ENCODE measurements at regions not wholly inside any gene's neighbourhood (a gene's known extent, or its start where the extent isn't known, plus 50 kb on each side); places are given as distances from the start of the nearest gene placed in this dataset.

- H3K4me1 ChIP-seq: peaks cover 0 to 10% (median 0%) of the 10 kb centered on the region in 12 donors
- H3K27ac ChIP-seq: peak overlapping the region in 5 of 12 donors; percentile 40 to 71 (median 48)
- H3K36me3 ChIP-seq: no peaks in the 10 kb centered on the region
- no peak for TF ChIP-seq POLR2A (IDR thresholded peaks at IDR 0.05)
- no peak for TF ChIP-seq CTCF (IDR thresholded peaks at IDR 0.05)
- H3K9me3 ChIP-seq: no peaks in the 10 kb centered on the region
- no peaks in the 10 kb centered on the region for H3K27me3 ChIP-seq
- intact Hi-C loops (cut with DNase I): no loop called here
- H3K4me3 ChIP-seq: no peak overlapping the region
- ATAC-seq (peak in 3 of 4 donors; percentile 64 to 80 (median 78)), DNase-seq (no peak)
- 34 to 42% (median 40%) methylated on average over 1 of the region's 1 CpG for WGBS, 4 donors
These were observed 238.0 kb downstream of the SHOX2 start for GRCh38 chr3:157868196-157868595.

- no peaks in the 10 kb centered on the region for H3K9me3 ChIP-seq
- no peaks in the 10 kb centered on the region for H3K36me3 ChIP-seq
- TF ChIP-seq CTCF (IDR thresholded peaks at IDR 0.05): peak in 7 of 12 donors; percentile 14 to 42 (median 26)
- no peak for TF ChIP-seq POLR2A (IDR thresholded peaks at IDR 0.05)
- no peak for ATAC-seq
- H3K4me3 ChIP-seq: no peak overlapping the region
- 56 to 62% (median 57%) methylated on average over 9 of the region's 9 CpGs for WGBS, 4 donors
- no peaks in the 10 kb centered on the region for H3K27me3 ChIP-seq
- intact Hi-C loops (cut with DNase I): no loop called here
- no peak overlapping the region for H3K27ac ChIP-seq
- DNase-seq: peak in 2 of 5 donors; percentile 26 to 57
- H3K4me1 ChIP-seq: peaks cover 0 to 10% (median 0%) of the 10 kb centered on the region in 12 donors
These were observed 240.7 kb downstream of the SHOX2 start for GRCh38 chr3:157865352-157866000.

GRCh38 chr3:157861076-157861765, 245.0 kb downstream of the SHOX2 start:
- no peak for ATAC-seq
- Histone ChIP-seq H3K27ac (no peak overlapping the region), H3K27me3 (no peaks in the 10 kb centered on the region), H3K36me3 (no peaks in the 10 kb centered on the region), H3K4me1 (peaks cover 0 to 7% (median 0%) of the 10 kb centered on the region in 12 donors), H3K9me3 (no peaks in the 10 kb centered on the region), H3K4me3 (no peak overlapping the region)
- 50 to 68% (median 60%) methylated on average over 4 of the region's 4 CpGs for WGBS, 4 donors
- TF ChIP-seq POLR2A (IDR thresholded peaks at IDR 0.05) (no peak), CTCF (IDR thresholded peaks at IDR 0.05) (no peak)
- intact Hi-C loops (cut with DNase I): no loop called here
- DNase-seq: no peak

- intact Hi-C loops (cut with DNase I): no loop called here
- Histone ChIP-seq H3K36me3 (no peaks in the 10 kb centered on the region), H3K9me3 (no peaks in the 10 kb centered on the region), H3K27ac (no peak overlapping the region), H3K27me3 (no peaks in the 10 kb centered on the region), H3K4me1 (peaks cover 0 to 7% (median 0%) of the 10 kb centered on the region in 12 donors), H3K4me3 (no peak overlapping the region)
- 64 to 76% (median 68%) methylated on average over 2 of the region's 2 CpGs for WGBS, 4 donors
- DNase-seq: no peak
- ATAC-seq: no peak
- TF ChIP-seq POLR2A (IDR thresholded peaks at IDR 0.05) (no peak), CTCF (IDR thresholded peaks at IDR 0.05) (no peak)
These were observed 246.7 kb downstream of the SHOX2 start for GRCh38 chr3:157859541-157859940.
